Chondrocyte (in vitro differentiated cells): ENCODE measurements at regions not wholly inside any gene's neighbourhood (a gene's known extent, or its start where the extent isn't known, plus 50 kb on each side); places are given as distances from the start of the nearest gene placed in this dataset.

Experiments
- DNase-seq: peaks from one replicate; pipeline ENCODE4 v3.0.0; 2021; ENCODE audit warnings: mixed read lengths, low spot score
- H3K27ac Mint-ChIP-seq: one replicate; pipeline ENCODE4 v1.8.0; 2021; ENCODE audit warnings: mild to moderate bottlenecking, moderate library complexity, mixed read lengths; ENCODE audit not compliant: unreplicated experiment
- H3K27me3 Mint-ChIP-seq: 2 replicates; pipeline ENCODE4 v1.8.0; 2021; ENCODE audit warnings: low read depth, mixed read lengths
- H3K36me3 Mint-ChIP-seq: 2 replicates; pipeline ENCODE4 v1.8.0; 2021; ENCODE audit warnings: low read depth, mixed read lengths
- H3K4me1 Mint-ChIP-seq: 2 replicates; pipeline ENCODE4 v1.8.0; 2021; ENCODE audit warnings: low read depth, mild to moderate bottlenecking, mixed read lengths
- H3K4me3 Mint-ChIP-seq: one replicate; pipeline ENCODE4 v1.8.0; 2021; ENCODE audit warnings: mild to moderate bottlenecking, moderate library complexity, mixed read lengths; ENCODE audit not compliant: unreplicated experiment
- H3K9me3 Mint-ChIP-seq: 2 replicates; pipeline ENCODE4 v1.8.0; 2021; ENCODE audit warnings: low read depth, mixed read lengths
- CTCF ChIP-seq: fragments of 200-600 bp; sonication (generic); IDR thresholded peaks from 2 replicates; pipeline ENCODE4 v1.5.0; 2021; ENCODE audit warnings: antibody characterized with exemption, mild to moderate bottlenecking, moderate library complexity

DNA sequence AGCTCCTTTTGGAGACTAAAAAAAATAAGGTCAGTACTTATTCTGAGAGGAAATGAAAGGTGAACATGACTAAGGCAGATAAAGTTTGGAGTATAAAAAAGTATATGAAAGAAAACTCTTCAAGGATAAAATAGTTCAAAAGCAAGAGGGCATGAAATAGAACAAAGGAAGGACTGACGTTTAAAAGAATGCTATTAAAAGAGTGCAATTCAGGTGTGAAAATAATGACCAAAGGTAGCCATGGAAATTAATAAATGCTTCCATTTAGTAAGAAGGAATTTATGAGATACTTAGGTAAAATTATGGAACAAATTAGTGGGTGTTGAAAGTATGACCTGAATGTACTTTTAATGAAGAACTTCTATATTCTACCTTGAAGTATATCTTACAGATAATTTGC lies 128.2 kb upstream of the WDFY3 start:
- Mint-ChIP-seq H3K4me1 (peaks cover 5% of the 10 kb centered on the region), H3K27ac (no peak overlapping the region), H3K27me3 (peaks cover 17% of the 10 kb centered on the region), H3K36me3 (no peaks in the 10 kb centered on the region), H3K4me3 (no peak overlapping the region), H3K9me3 (peaks cover 12% of the 10 kb centered on the region)
- DNase-seq, result no peak
- no peak for TF ChIP-seq CTCF

- H3K9me3 Mint-ChIP-seq, result peaks cover 6% of the 10 kb centered on the region
- no peaks in the 10 kb centered on the region for H3K36me3 Mint-ChIP-seq
These were observed 136.1 kb upstream of the WDFY3 start for GRCh38 chr4:85102606-85103005.

DNA sequence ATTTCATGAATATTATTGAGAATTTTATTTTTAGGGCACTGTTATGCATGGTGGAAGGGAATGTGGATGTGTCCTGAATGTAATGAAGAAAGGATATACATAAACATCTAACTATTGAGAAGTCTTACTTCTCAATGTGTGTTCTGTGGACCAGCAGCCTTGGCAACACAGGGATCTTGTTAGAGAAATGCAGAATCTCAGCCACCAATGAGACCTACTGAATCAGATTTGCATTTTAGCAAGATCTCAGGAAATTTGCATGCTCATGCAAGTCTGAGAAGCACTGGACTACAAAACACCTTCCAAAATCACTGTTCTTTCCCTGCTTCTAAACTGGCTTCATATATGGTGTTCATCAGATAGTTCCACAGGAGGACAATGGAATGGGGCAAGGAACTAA lies 139.7 kb upstream of the WDFY3 start:
- no peak overlapping the region for H3K27ac Mint-ChIP-seq
- H3K36me3 Mint-ChIP-seq, result no peaks in the 10 kb centered on the region
- peaks cover 9% of the 10 kb centered on the region for H3K27me3 Mint-ChIP-seq
- H3K4me3 Mint-ChIP-seq, result no peak overlapping the region
- DNase-seq, result no peak
- TF ChIP-seq CTCF, result no peak
- no peaks in the 10 kb centered on the region for H3K9me3 Mint-ChIP-seq
- no peaks in the 10 kb centered on the region for H3K4me1 Mint-ChIP-seq

More at GRCh38 chr4:85102606-85103005, 136.1 kb upstream of the WDFY3 start:
- no peak overlapping the region for H3K4me3 Mint-ChIP-seq
- no peak overlapping the region for H3K27ac Mint-ChIP-seq
- no peak for TF ChIP-seq CTCF
- H3K4me1 Mint-ChIP-seq, result no peaks in the 10 kb centered on the region
- H3K27me3 Mint-ChIP-seq, result peaks cover 12% of the 10 kb centered on the region
- DNase-seq, result no peak

DNA sequence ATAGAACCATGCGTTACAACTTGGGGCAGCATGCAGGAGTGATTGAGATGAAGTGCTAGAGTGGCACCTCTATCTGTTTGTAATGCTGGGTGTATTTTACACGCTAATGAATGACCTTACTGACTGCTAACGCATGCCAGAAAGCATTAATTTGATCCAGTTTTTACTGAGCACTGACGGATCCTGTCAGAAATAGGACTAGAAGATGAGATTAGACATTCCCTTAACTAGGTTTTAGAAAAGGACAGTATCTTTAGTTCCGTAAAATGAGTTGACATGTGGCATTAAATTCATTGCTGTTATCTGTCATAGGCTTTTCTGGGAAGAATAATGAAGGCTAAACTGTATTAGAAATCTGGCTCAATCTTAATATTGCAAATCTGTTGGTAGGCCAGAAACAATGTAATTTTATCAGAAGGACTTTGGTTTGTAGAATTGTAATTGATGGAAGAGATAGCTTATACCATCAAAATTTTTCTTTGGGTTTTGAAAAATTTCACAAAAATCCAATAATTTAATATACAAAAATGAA lies 140.4 kb upstream of the WDFY3 start:
- peaks cover under 1% of the 10 kb centered on the region for H3K9me3 Mint-ChIP-seq

DNA sequence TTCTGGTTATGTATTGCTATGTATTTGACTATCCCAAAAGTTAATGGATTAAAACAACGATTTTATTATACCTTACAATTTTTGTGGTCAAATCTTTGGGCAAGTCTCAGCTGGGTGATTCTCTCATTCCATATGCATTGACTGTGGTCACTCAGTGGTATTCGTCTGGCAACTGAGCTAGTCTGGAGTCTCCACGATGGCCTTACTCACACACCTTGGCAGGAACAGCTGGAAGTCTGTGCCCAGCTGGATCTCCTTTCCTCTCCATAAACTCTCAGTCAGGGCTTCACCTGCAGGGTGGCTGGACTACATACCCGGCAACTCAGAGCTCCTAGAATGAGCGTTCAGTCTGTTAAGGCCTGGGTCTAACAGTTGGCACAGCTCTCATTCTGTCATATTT lies 141.1 kb upstream of the WDFY3 start:
- no peak for DNase-seq
- no peak overlapping the region for H3K4me3 Mint-ChIP-seq
- peaks cover 7% of the 10 kb centered on the region for H3K9me3 Mint-ChIP-seq
- H3K27me3 Mint-ChIP-seq, result peaks cover 9% of the 10 kb centered on the region
- no peaks in the 10 kb centered on the region for H3K4me1 Mint-ChIP-seq
- H3K27ac Mint-ChIP-seq, result no peak overlapping the region
- TF ChIP-seq CTCF, result no peak
- H3K36me3 Mint-ChIP-seq, result no peaks in the 10 kb centered on the region

More for the DNA sequence above, 140.4 kb upstream of the WDFY3 start:
- H3K4me3 Mint-ChIP-seq, result no peak overlapping the region
- no peak for DNase-seq
- no peak overlapping the region for H3K27ac Mint-ChIP-seq
- no peak for TF ChIP-seq CTCF
- no peaks in the 10 kb centered on the region for H3K36me3 Mint-ChIP-seq
- peaks cover 9% of the 10 kb centered on the region for H3K27me3 Mint-ChIP-seq
- no peaks in the 10 kb centered on the region for H3K4me1 Mint-ChIP-seq
